ENCODE measurements at regions not wholly inside any gene's neighbourhood (a gene's known extent, or its start where the extent isn't known, plus 50 kb on each side); places are given as distances from the start of the nearest gene placed in this dataset.

GRCh38 chr10:28977518-28977917 is 300.2 kb downstream of the BAMBI start:
- Histone ChIP-seq H3K4me1 (no peaks in the 10 kb centered on the region), H3K79me2 (no peaks in the 10 kb centered on the region), H2AFZ (no peak overlapping the region), H3K27ac (no peak overlapping the region), H3K9me3 (ENCODE audit: control insufficient read depth, low read length) (no peaks in the 10 kb centered on the region), H3K9ac (no peak overlapping the region), H3K27me3 (ENCODE audit: control insufficient read depth, insufficient read depth, low read length) (no peaks in the 10 kb centered on the region), H3K4me2 (ENCODE audit: low read length) (no peak overlapping the region), H3K4me3 (ENCODE audit: low read depth, low read length) (no peak overlapping the region), H3K36me3 (ENCODE audit: control insufficient read depth, insufficient read depth, low read length) (no peaks in the 10 kb centered on the region)
- no peak for TF ChIP-seq CTCF (IDR thresholded peaks at IDR 0.05)

- H3K27ac ChIP-seq, result no peak overlapping the region
- H3K4me1 ChIP-seq, result peaks cover 2% of the 10 kb centered on the region
- no peaks in the 10 kb centered on the region for H3K27me3 ChIP-seq (ENCODE audit: control insufficient read depth, insufficient read depth, low read length)
- H3K9ac ChIP-seq, result no peak overlapping the region
- no peaks in the 10 kb centered on the region for H3K9me3 ChIP-seq (ENCODE audit: control insufficient read depth, low read length)
- H3K4me3 ChIP-seq (ENCODE audit: low read depth, low read length), result no peak overlapping the region
- H3K36me3 ChIP-seq (ENCODE audit: control insufficient read depth, insufficient read depth, low read length), result no peaks in the 10 kb centered on the region
- H2AFZ ChIP-seq, result no peak overlapping the region
- no peak for TF ChIP-seq CTCF (IDR thresholded peaks at IDR 0.05)
- no peaks in the 10 kb centered on the region for H3K79me2 ChIP-seq
- no peak overlapping the region for H3K4me2 ChIP-seq (ENCODE audit: low read length)
Measured at GRCh38 chr10:28980264-28980663, 302.9 kb downstream of the BAMBI start.

GRCh38 chr10:28981007-28981406 is 303.7 kb downstream of the BAMBI start:
- H3K4me2 ChIP-seq (ENCODE audit: low read length), result no peak overlapping the region
- no peak overlapping the region for H3K27ac ChIP-seq
- H3K9ac ChIP-seq, result no peak overlapping the region
- H3K27me3 ChIP-seq (ENCODE audit: control insufficient read depth, insufficient read depth, low read length), result no peaks in the 10 kb centered on the region
- H3K4me3 ChIP-seq (ENCODE audit: low read depth, low read length), result no peak overlapping the region
- peaks cover 2% of the 10 kb centered on the region for H3K4me1 ChIP-seq
- no peak overlapping the region for H2AFZ ChIP-seq
- no peaks in the 10 kb centered on the region for H3K36me3 ChIP-seq (ENCODE audit: control insufficient read depth, insufficient read depth, low read length)
- TF ChIP-seq CTCF (IDR thresholded peaks at IDR 0.05), result no peak
- no peaks in the 10 kb centered on the region for H3K9me3 ChIP-seq (ENCODE audit: control insufficient read depth, low read length)
- H3K79me2 ChIP-seq, result no peaks in the 10 kb centered on the region

- Histone ChIP-seq H3K4me3 (ENCODE audit: low read depth, low read length) (no peak overlapping the region), H3K27ac (no peak overlapping the region), H2AFZ (no peak overlapping the region), H3K4me2 (ENCODE audit: low read length) (no peak overlapping the region), H3K9me3 (ENCODE audit: control insufficient read depth, low read length) (no peaks in the 10 kb centered on the region), H3K4me1 (peaks cover 2% of the 10 kb centered on the region), H3K36me3 (ENCODE audit: control insufficient read depth, insufficient read depth, low read length) (no peaks in the 10 kb centered on the region), H3K79me2 (no peaks in the 10 kb centered on the region), H3K27me3 (ENCODE audit: control insufficient read depth, insufficient read depth, low read length) (no peaks in the 10 kb centered on the region), H3K9ac (no peak overlapping the region)
- TF ChIP-seq CTCF (IDR thresholded peaks at IDR 0.05), result no peak
Measured at GRCh38 chr10:28982974-28983373, 305.7 kb downstream of the BAMBI start.

GRCh38 chr10:28983799-28984198 is 305.1 kb upstream of the LYZL1 start:
- no peak overlapping the region for H2AFZ ChIP-seq
- H3K9me3 ChIP-seq (ENCODE audit: control insufficient read depth, low read length), result no peaks in the 10 kb centered on the region
- no peaks in the 10 kb centered on the region for H3K79me2 ChIP-seq
- no peak for TF ChIP-seq CTCF (IDR thresholded peaks at IDR 0.05)
- H3K9ac ChIP-seq, result no peak overlapping the region
- no peaks in the 10 kb centered on the region for H3K27me3 ChIP-seq (ENCODE audit: control insufficient read depth, insufficient read depth, low read length)
- H3K4me3 ChIP-seq (ENCODE audit: low read depth, low read length), result no peak overlapping the region
- no peak overlapping the region for H3K27ac ChIP-seq
- H3K36me3 ChIP-seq (ENCODE audit: control insufficient read depth, insufficient read depth, low read length), result no peaks in the 10 kb centered on the region
- H3K4me2 ChIP-seq (ENCODE audit: low read length), result no peak overlapping the region
- H3K4me1 ChIP-seq, result peaks cover 2% of the 10 kb centered on the region
